ENCODE measurements at regions not wholly inside any gene's neighbourhood (a gene's known extent, or its start where the extent isn't known, plus 50 kb on each side); places are given as distances from the start of the nearest gene placed in this dataset.

GRCh38 chr10:28354511-28354910 is 51.6 kb upstream of the MPP7 start:
- no peak for TF ChIP-seq POLR2A (IDR thresholded peaks at IDR 0.05)
- no peak for TF ChIP-seq POLR2AphosphoS5 (IDR thresholded peaks at IDR 0.05)
